GM21619 (cell line): ENCODE measurements at regions not wholly inside any gene's neighbourhood (a gene's known extent, or its start where the extent isn't known, plus 50 kb on each side); places are given as distances from the start of the nearest gene placed in this dataset.
"Not testable (repeated sequence)": the region's sequence is repeated elsewhere in the genome, so short reads cannot be mapped to it uniquely, and the experiment has no call there.

ENCODE experiments used
- ATAC-seq: cut with Tn5 transposase; IDR thresholded peaks from one replicate; pipeline ENCODE4 v1.9.1; 2021; ENCODE audit not compliant: unreplicated experiment

DNA sequence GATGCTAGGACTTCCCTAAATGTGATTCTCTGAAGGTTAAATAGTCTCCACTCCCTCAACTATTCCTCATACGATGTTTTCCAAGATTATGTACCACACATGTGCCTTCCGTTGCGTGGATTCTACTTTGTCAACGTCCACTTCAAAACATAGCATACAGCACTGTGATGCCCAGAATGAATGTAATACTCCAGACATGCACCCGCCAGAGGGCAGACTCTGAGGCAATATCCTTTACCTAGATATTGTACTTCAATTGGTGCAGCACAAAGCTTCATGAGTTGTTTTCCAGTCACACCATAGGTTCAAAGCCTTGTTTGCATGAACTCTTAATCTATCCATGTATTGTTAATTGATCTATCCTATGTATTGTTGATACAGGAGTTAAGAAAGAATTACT, 201.0 kb upstream of the NABP1 start:
- ATAC-seq: no peak

DNA sequence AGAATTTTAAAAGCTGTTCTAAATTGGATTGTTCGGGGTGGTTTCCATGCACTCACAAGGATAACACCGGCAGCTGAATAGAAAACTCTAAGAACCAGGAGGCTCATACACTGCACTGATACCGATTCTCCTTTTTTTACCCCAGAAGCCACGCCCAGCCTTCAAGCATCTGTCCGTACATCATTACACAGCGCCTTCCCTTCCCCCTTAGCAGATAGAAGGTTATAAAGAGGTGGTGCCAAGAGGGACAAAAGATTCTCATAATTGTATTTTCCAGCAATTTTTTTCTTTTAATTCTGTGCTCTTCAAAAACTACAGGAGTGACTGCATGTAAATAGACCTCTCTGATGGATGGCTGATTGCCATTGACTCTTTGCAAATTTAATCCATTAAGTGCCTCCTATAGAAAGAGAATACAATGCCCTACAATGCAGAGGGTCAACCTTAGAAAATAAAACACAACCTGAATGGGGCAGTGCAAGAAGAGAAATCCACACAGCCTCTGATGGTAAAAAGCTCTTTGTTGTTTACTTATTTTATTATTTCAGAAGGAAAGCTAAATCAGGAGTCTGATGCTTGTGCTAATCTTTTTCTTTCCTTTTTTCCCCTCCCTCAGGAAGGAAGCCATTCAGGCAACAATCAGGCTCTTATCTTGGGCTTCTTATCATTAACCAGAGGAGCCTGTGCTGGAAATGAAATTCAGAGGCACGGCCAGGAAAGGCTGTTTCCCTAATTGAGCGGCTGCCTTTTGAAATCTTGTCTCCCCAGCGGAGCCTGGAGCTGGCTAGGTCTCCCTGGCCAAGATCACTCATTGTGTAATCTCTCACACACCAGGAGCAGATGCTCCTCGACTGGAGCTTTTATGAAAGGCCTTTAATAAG, 198.9 kb upstream of the NABP1 start:
- no peak for ATAC-seq

DNA sequence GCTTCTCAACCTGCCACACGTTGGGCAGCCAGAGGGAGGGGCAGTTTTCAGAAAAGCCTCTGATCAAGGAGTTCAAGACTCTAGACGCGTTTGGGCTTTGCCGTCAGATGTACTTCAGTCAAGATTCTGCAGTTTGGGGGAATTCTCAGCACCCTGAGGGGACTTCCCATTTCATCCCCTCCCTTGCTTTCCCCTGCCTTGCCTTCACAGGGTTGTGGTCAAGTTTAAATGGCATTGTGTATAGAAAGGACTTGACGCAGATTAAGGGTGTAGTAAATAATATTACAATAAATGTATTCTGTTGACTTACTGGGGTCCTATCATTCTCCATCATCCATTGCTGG, 198.3 kb upstream of the NABP1 start:
- ATAC-seq: peak; percentile 81

DNA sequence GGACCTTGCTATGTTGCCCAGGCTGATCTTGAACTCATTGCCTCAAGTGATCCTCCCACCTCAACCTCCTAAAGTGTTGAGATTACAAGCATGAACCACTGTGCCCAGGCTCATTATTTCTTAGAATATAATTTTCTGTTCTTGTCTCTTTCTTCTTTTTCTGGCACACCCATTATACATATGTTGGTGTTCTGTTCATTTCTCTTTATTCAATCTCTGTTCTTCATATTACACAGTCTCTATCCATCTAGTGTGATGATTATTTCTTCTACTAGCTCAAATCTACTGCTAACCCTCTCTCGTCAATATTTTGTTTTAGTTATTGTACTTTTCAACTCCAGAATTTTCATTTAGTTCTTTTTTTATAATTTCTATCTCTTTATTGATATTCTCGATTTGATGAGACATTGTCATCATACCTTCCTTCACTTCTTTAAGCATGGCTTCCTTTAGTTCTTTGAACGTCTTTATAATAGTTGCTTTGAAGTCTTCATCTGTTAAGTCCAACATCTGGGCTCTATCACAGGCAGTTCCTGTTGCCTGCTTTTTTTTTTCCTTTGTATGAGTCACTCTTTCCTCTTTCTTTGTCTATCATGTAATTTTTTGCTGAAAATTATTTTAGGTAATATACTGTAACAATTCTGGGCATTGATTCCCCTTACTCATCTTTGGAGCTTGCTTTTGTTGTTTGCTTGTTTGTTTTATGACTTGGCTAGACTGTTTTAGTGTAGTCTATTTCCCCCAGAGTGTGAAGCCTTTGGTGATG, 196.4 kb upstream of the NABP1 start:
- ATAC-seq: no peak

DNA sequence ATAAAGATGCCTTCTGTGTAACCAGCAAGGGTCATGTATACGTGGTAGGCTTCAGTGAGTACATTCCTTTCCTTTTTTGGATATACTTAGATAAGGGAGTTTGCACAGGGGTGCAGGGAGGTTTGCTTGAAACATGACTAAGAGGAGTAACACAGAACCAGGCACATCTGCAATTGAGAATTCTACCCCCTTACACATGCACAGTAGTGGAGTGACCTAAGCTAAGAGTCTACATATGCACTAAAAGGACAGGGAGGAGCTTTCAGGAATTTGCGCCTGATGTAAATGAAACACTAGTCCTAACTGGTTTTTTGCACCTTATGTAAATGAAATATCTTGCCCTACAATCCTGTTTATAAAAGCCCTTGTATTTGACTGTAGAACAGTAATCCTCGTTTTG, 194.8 kb upstream of the NABP1 start:
- no peak for ATAC-seq

DNA sequence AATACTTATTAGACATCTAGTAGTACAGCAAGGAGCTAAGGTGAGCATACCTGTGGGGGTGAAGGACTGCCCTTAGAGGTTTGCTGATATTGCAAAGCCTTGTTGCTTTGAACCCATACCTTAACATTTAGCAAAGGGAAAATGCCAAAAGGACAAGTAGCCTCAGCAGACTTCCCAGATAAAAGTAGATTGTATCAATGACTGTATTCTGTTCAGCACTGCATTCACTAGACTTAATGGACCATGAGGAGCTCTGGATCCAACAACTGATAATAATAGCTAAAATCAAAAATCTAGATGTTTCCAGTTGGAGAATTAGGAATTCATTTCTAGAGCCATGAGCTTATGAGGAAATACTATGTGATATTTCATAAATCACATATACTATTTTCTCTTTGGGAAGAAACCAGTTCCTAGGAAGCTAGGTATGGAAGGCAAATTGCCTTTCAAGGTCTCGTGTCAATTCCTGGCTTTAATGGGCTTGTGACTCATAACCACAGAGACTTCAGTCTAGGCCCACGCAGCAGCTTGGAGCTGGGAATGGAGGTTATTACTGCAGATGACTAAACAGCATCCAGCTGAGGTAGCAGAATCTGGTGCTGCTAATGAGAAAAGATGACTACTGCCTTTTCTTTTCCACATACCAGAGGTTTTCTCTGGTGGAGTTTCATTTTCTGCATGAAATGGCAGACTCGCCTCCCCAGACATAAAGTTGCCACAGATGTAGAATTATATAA, 191.2 kb upstream of the NABP1 start:
- ATAC-seq: no peak

DNA sequence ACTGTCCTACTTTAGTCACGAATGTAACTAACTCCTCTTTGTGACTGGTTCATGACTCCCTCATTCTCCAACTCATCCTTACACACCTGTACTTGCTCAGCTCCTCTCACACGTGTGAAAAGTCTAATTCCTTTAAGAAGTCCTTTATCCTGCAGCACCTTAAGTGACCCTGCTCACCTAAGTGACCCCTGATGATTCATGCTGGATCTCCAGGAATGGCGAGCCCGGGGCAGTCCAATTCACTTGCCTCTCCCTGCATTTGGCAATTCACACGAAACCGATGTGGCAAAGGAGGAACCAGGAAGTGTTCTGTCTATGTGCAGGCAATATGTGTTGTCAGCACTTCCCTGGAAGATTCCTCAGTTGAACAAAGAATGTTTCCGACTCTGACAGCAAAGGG, 189.8 kb upstream of the NABP1 start:
- no peak for ATAC-seq

DNA sequence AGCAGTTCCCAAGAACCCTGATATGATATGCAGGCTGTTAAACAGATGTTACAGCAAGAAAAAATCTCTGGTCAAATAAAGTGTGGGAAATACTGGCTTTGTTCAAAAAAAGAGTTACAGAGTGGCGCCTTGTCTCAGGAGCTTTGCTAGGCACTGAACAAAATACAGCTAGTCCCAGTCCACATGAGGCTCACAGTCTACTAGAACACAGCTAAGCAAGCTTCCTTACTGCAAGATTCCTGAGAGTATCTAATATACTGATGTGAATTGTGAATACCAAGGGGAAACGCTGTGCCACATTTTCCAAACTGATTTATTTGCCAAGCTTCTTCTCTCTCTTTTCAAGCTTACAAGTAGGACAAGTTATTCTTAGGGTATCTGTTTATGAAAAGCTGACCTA, 188.8 kb upstream of the NABP1 start:
- no peak for ATAC-seq

DNA sequence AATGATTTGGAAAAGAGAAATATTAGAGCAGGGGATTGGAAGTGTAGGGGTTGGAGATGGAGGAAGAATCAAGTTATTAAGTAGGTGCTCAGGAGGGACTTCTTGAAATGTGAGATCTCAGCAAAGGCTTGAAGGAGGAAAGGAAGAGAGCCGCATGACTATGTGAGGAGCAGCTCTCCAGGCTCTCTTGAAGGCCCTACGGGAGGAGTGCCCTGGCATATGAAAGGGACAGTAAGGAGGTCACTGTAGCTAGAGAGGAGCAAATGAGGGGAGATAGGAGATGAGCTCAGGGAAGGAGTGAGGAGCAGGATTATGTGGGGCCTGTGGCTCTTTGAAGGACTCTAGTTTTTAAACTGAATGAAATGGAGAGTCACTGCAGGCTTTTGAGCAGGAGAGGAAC, 181.1 kb upstream of the NABP1 start:
- no peak for ATAC-seq

DNA sequence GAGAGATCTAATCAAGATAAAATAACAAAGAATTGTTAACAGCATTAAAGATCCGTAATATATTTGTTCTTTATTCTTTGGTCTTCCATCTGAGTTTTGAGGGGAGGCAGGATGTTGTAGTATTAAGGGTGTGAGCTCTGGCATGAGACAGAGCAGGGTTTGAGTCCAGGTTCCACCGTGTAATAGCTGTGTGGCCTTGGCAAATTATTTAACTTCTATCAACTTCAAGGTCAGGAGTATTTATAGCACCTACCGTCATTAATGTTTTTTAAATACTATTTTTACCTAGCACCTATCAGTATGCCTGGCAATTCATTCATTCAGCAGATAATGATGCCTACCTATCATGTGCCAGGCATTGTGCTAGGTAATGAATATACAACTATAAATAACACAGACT, 180.1 kb upstream of the NABP1 start:
- no peak for ATAC-seq

DNA sequence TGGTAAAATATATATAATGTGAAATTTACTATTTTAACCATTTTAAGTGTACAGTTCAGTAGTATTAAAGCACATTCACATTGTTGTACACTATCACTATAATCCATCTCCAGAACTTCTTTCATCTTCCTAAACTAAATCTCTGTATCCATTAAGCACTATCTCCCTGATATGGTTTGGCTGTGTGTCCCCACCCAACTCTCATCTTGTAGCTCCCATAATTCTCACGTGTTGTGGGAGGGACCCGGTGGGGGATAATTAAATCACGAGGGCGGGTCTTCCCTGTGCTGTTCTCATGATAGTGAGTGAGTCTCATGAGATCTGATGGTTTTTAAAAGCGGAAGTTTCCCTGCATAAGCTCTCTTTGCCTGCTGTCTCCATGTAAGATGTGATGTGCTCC, 178.9 kb upstream of the NABP1 start:
- ATAC-seq: no peak

DNA sequence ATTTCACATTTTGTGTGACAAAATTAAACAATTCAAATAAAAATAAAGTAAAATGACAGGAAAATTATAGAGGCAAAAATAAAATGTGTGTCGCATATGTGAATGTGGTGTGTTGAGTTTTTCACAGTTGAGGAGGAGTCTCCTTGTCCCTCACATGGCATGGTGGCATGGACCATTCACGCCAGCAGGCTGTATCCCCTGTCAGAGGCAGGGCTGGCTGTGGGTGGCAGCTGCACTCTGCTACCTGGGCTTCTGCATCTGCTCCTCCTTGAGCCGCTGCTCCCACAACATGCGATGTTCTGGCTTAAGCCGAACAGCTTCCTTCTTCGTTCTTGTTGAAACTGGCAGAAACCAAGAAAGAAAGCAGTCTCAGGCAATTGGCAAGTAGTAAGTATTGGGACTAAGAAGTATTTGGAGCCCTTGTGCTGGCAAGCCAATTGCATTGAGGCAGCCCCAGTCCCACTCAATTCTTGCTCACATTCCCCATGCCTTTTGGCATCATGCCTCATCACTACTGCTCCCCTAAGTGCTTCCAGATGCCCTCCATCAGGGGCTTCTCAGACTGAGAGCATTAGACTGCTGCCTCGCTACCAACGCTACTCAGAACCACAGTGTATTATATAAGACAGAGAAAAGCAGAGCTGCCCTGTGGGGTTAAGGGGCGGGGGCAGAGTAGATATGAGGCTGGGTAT, 177.9 kb upstream of the NABP1 start:
- no peak for ATAC-seq

DNA sequence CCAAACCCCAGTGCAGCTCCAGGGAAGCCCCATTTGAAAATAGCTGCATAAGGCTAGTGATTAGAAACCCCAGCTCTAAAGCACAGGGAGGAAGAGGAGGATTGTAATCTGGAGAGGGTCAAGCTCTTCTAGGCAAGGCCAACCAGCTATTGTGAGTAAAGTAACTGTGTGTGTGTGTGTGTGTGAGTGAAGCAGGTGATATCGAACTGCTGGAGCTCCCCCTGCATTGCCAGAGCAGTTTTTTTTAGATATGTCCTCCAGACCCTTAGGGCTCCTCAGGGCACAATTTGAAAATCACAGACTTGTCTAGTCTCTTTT, 177.4 kb upstream of the NABP1 start:
- ATAC-seq: no peak

DNA sequence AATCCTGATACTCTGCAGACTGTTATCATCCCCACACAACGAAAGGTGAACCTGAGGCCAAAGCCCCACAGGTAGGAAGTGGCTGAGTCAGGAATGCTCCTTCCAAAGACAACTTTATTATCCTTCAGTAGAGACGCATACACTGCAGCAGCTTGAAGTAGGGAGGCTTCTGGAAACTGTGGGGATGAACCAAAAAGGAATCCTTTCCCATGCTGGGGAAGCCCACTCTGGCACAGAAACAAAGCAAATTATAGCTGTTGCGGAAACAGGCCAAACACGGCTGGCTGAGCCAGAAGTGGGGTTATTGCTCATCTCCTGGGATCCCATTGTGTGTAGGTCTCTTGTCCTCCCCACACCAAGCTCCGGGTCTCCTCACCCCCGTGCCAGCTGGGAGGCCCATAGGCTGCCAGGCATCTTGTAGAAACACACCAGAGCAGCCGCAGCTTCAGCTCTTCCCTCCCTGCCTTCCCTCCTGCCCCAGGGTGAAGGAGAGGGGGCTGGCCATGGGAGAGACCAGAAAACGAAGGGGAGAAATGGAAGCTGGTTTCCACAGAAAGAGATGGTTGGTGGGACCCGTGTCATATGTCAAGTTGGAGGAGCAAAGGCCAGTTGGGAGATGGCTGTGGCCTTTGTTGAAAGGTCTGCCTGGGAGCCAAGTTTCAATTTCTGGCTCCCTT, 176.9 kb upstream of the NABP1 start:
- no peak for ATAC-seq

DNA sequence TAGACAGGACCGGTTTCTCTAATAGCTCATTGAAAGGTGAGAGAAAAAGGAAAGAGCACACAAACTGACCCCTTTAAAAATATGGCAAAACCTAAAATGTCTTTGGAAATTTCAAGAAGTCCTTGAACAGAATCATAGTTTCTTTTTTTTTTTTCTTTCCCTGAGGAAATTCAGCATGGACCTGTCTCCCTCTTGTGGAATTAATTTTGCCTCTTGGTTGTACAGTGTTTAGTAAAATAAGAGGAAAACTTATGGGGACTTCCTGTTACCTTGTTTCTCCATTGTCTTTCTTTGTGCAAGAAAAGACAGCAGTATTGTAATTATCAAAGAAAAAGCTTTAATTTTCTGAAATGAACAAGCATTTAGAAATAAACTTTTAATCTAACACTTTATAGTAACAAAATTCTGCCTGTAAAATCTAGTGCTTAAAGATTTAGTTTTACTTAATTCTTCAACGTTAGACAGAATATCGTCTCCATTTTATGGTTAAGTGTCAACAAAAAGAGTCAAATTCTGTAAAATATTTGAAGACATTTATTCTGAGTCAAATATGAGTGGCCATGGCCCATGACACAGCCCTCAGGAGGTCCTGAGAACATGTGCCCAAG, 176.3 kb upstream of the NABP1 start:
- ATAC-seq: no peak

DNA sequence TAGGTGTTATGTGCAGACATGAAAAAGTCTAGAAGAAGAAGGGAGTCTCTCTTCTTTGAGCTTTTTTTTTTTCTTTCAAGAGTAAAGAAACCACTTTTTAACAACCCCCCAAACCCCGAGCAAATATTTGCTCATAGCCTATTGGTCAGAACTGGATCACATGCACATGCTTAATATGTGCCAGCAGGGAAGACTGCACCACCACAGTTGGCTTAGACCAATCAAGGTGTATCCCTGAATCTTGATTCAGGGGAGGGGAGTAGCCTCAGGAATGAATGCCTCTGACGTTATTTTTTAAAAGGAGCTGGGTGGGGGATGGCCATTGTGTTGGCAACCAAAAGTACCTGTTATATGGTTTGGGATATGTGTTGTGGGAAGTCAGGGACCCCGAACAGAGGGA, 171.4 kb upstream of the NABP1 start:
- no peak for ATAC-seq

DNA sequence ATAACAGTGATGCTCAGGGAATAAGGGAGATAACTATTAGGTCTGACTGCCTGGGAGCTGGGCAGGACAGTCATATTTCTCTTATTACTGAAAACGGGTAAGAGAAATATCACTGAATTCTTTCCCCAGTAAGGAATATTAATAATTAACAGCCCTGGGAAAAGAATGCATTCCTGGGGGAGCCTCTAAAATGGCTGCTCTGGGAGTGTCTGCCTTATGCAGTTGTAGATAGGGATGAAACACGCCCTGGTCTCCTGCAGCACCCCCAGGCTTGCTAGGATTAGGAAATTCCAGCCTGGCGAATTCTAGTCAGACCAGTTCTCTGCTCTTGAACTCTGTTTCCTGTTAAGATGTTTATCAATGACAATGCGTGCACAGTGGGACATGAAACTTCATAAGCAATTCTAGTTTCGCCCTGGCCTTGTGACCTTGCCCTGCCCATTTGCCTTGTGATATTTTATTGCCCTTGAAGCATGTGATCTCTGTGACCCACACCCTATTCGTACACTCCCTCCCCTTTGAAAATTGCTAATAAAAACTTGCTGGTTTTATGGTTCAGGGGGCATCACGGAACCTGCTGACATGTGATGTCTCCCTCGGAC, 170.6 kb upstream of the NABP1 start:
- ATAC-seq: not testable (repeated sequence)

DNA sequence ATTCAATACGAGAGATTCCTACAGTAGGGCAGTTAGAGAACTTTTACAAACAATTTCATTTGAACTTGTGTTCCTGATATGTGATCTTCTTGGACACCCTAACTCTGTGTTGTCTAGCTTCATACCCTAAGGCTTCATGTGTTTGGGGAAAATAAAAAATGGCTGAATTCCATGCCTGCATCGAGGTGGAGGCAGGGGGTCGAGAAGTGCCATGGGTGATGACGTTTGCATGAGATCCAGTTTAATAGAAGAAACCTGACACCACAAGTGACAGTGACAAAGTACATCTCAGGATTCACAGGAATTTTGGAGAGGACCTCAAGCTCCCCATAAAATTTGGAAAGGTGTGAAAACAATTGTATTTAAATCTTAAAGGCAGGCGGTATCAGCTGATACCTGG, 169.2 kb upstream of the NABP1 start:
- ATAC-seq: no peak

DNA sequence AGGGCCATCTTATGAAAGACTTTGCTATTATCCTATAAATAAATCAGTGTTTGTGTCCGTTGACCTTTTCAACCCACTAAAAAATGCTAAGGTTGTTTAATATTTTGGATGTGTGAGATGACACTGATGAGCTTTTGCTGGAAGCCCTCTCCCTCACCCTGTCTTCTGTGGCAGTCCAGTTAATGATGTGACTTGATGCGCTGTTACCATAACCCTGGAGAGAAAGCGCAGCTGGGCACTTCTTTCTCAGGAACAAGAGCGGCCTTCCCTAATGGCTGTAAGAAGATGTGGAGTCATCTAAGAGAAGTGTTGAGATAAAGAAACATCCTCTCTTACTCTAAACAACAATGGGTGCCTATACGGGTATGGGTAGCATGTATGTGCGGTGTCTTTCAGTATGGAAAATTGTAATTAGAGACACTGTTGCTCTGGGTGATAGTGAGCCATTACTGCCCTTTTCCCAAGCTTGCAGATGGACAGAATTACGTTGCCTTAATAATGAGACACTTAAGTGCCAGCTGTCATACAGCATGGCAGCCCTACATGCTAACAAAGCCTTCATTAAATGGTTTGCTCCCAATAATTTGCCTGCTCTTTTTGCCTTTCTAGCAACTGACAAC, 165.6 kb upstream of the NABP1 start:
- no peak for ATAC-seq

DNA sequence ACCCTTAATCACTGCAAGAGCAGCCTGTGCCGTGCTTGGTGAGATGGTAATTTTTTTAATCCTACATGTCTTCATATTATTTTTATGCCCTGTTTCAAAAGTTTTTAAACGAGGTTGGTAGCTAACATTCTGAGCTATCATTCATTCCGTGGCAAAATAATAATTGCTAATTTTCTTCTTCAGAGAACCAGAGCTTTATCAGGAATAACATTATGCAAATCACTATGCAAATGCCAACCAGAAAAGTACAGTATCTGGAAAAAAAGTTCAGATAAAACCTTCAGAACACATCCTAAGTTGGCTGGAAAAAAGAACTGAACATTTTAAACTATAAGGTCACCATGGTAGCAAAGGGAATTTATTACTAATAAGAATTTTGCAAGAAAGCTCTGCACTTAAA, 165.1 kb upstream of the NABP1 start:
- no peak for ATAC-seq
